ENCODE measurements at regions not wholly inside any gene's neighbourhood (a gene's known extent, or its start where the extent isn't known, plus 50 kb on each side); places are given as distances from the start of the nearest gene placed in this dataset.

- H3K36me3 Mint-ChIP-seq (ENCODE audit: low read depth): no peaks in the 10 kb centered on the region
- no peak overlapping the region for H3K27ac Mint-ChIP-seq
- no peak overlapping the region for H3K4me3 Mint-ChIP-seq
- no peaks in the 10 kb centered on the region for H3K9me3 Mint-ChIP-seq
- H3K4me1 Mint-ChIP-seq: peaks cover 2% of the 10 kb centered on the region
- H3K27me3 Mint-ChIP-seq: no peaks in the 10 kb centered on the region
- POLR2A ChIA-PET: no interaction called here
- CTCF ChIA-PET: interaction anchor here (1.0 kb wide), 1 partner anchor 29 kb away, joined by 4 read pairs; no protein-coding TSS in a partner anchor
- DNase-seq: no peak
Measured at GRCh38 chr16:79912592-79913310, 312.2 kb upstream of the MAF start.

- Mint-ChIP-seq H3K4me3 (no peak overlapping the region), H3K27ac (no peak overlapping the region), H3K36me3 (ENCODE audit: low read depth) (no peaks in the 10 kb centered on the region), H3K9me3 (no peaks in the 10 kb centered on the region), H3K27me3 (no peaks in the 10 kb centered on the region), H3K4me1 (no peaks in the 10 kb centered on the region)
- ChIA-PET CTCF (no interaction called here), POLR2A (no interaction called here)
- DNase-seq: no peak
Measured at GRCh38 chr16:79911660-79912059, 311.1 kb upstream of the MAF start.

GRCh38 chr16:79909571-79909970 is 309.0 kb upstream of the MAF start:
- Mint-ChIP-seq H3K27me3 (no peaks in the 10 kb centered on the region), H3K36me3 (ENCODE audit: low read depth) (no peaks in the 10 kb centered on the region), H3K4me1 (no peaks in the 10 kb centered on the region), H3K9me3 (no peaks in the 10 kb centered on the region), H3K4me3 (no peak overlapping the region), H3K27ac (no peak overlapping the region)
- POLR2A ChIA-PET: no interaction called here
- DNase-seq: no peak
- CTCF ChIA-PET: interaction anchor here (0.9 kb wide), 1 partner anchor 12 kb away, joined by 3 read pairs; no protein-coding TSS in a partner anchor

GRCh38 chr16:79903471-79903870 is 302.9 kb upstream of the MAF start:
- Mint-ChIP-seq H3K27ac (no peak overlapping the region), H3K36me3 (ENCODE audit: low read depth) (no peaks in the 10 kb centered on the region), H3K4me3 (no peak overlapping the region), H3K9me3 (no peaks in the 10 kb centered on the region), H3K27me3 (no peaks in the 10 kb centered on the region), H3K4me1 (no peaks in the 10 kb centered on the region)
- DNase-seq: no peak
- POLR2A ChIA-PET: no interaction called here
- CTCF ChIA-PET: no interaction called here

- H3K4me3 Mint-ChIP-seq: no peak overlapping the region
- H3K4me1 Mint-ChIP-seq: no peaks in the 10 kb centered on the region
- H3K27ac Mint-ChIP-seq: no peak overlapping the region
- H3K9me3 Mint-ChIP-seq: no peaks in the 10 kb centered on the region
- ChIA-PET POLR2A (no interaction called here), CTCF (no interaction called here)
- H3K27me3 Mint-ChIP-seq: no peaks in the 10 kb centered on the region
- H3K36me3 Mint-ChIP-seq (ENCODE audit: low read depth): no peaks in the 10 kb centered on the region
- no peak for DNase-seq
Measured at GRCh38 chr16:79902351-79902750, 301.8 kb upstream of the MAF start.

- H3K4me3 Mint-ChIP-seq: no peak overlapping the region
- no peak overlapping the region for H3K27ac Mint-ChIP-seq
- no peak for DNase-seq
- H3K4me1 Mint-ChIP-seq: no peaks in the 10 kb centered on the region
- H3K9me3 Mint-ChIP-seq: no peaks in the 10 kb centered on the region
- POLR2A ChIA-PET: no interaction called here
- H3K27me3 Mint-ChIP-seq: no peaks in the 10 kb centered on the region
- CTCF ChIA-PET: no interaction called here
- H3K36me3 Mint-ChIP-seq (ENCODE audit: low read depth): no peaks in the 10 kb centered on the region
Measured at GRCh38 chr16:79901522-79901921, 301.0 kb upstream of the MAF start.

GRCh38 chr16:79899716-79900115 is 299.2 kb upstream of the MAF start:
- ChIA-PET POLR2A (no interaction called here), CTCF (interaction anchor here (1.1 kb wide), 1 partner anchor 747 kb away, joined by 3 read pairs; no protein-coding TSS in a partner anchor)
- H3K4me1 Mint-ChIP-seq: no peaks in the 10 kb centered on the region
- H3K4me3 Mint-ChIP-seq: no peak overlapping the region
- no peaks in the 10 kb centered on the region for H3K36me3 Mint-ChIP-seq (ENCODE audit: low read depth)
- no peak for DNase-seq
- no peak overlapping the region for H3K27ac Mint-ChIP-seq
- H3K9me3 Mint-ChIP-seq: no peaks in the 10 kb centered on the region
- no peaks in the 10 kb centered on the region for H3K27me3 Mint-ChIP-seq

GRCh38 chr16:79899316-79899715 is 298.8 kb upstream of the MAF start:
- DNase-seq: no peak
- ChIA-PET POLR2A (no interaction called here), CTCF (no interaction called here)
- H3K36me3 Mint-ChIP-seq (ENCODE audit: low read depth): no peaks in the 10 kb centered on the region
- no peak overlapping the region for H3K27ac Mint-ChIP-seq
- no peaks in the 10 kb centered on the region for H3K4me1 Mint-ChIP-seq
- H3K4me3 Mint-ChIP-seq: no peak overlapping the region
- no peaks in the 10 kb centered on the region for H3K9me3 Mint-ChIP-seq
- no peaks in the 10 kb centered on the region for H3K27me3 Mint-ChIP-seq

- H3K9me3 Mint-ChIP-seq: no peaks in the 10 kb centered on the region
- no peak overlapping the region for H3K4me3 Mint-ChIP-seq
- no peaks in the 10 kb centered on the region for H3K4me1 Mint-ChIP-seq
- H3K36me3 Mint-ChIP-seq (ENCODE audit: low read depth): no peaks in the 10 kb centered on the region
- H3K27ac Mint-ChIP-seq: no peak overlapping the region
- CTCF ChIA-PET: no interaction called here
- no peak for DNase-seq
- POLR2A ChIA-PET: no interaction called here
- H3K27me3 Mint-ChIP-seq: no peaks in the 10 kb centered on the region
Measured at GRCh38 chr16:79898703-79899102, 298.2 kb upstream of the MAF start.

- Mint-ChIP-seq H3K4me3 (no peak overlapping the region), H3K4me1 (no peaks in the 10 kb centered on the region), H3K27ac (no peak overlapping the region), H3K36me3 (ENCODE audit: low read depth) (no peaks in the 10 kb centered on the region), H3K27me3 (no peaks in the 10 kb centered on the region), H3K9me3 (no peaks in the 10 kb centered on the region)
- no peak for DNase-seq
- POLR2A ChIA-PET: no interaction called here
- CTCF ChIA-PET: interaction anchor here (1.6 kb wide), 1 partner anchor 12 kb away, joined by 3 read pairs; no protein-coding TSS in a partner anchor
Measured at GRCh38 chr16:79897453-79898146, 297.1 kb upstream of the MAF start.

GRCh38 chr16:79897104-79897452 is 296.5 kb upstream of the MAF start:
- Mint-ChIP-seq H3K9me3 (no peaks in the 10 kb centered on the region), H3K27ac (no peak overlapping the region), H3K4me3 (no peak overlapping the region), H3K27me3 (no peaks in the 10 kb centered on the region), H3K36me3 (ENCODE audit: low read depth) (no peaks in the 10 kb centered on the region), H3K4me1 (no peaks in the 10 kb centered on the region)
- ChIA-PET CTCF (interaction anchor here (1.6 kb wide), 1 partner anchor 13 kb away, joined by 3 read pairs; no protein-coding TSS in a partner anchor), POLR2A (no interaction called here)
- DNase-seq: no peak

- POLR2A ChIA-PET: no interaction called here
- no peaks in the 10 kb centered on the region for H3K27me3 Mint-ChIP-seq
- no peak overlapping the region for H3K4me3 Mint-ChIP-seq
- no peaks in the 10 kb centered on the region for H3K36me3 Mint-ChIP-seq (ENCODE audit: low read depth)
- H3K27ac Mint-ChIP-seq: no peak overlapping the region
- DNase-seq: no peak
- CTCF ChIA-PET: no interaction called here
- H3K9me3 Mint-ChIP-seq: no peaks in the 10 kb centered on the region
- no peaks in the 10 kb centered on the region for H3K4me1 Mint-ChIP-seq
Measured at GRCh38 chr16:79895917-79896203, 295.3 kb upstream of the MAF start.

- no peak for DNase-seq
- H3K4me1 Mint-ChIP-seq: no peaks in the 10 kb centered on the region
- ChIA-PET CTCF (no interaction called here), POLR2A (no interaction called here)
- H3K27ac Mint-ChIP-seq: no peak overlapping the region
- H3K4me3 Mint-ChIP-seq: no peak overlapping the region
- H3K9me3 Mint-ChIP-seq: no peaks in the 10 kb centered on the region
- no peaks in the 10 kb centered on the region for H3K36me3 Mint-ChIP-seq (ENCODE audit: low read depth)
- no peaks in the 10 kb centered on the region for H3K27me3 Mint-ChIP-seq
Measured at GRCh38 chr16:79895053-79895916, 294.7 kb upstream of the MAF start.
